H9 (cell line): ENCODE measurements at regions not wholly inside any gene's neighbourhood (a gene's known extent, or its start where the extent isn't known, plus 50 kb on each side); places are given as distances from the start of the nearest gene placed in this dataset.

Experiments
- DNase-seq: peaks from one replicate; pipeline ENCODE4 v3.0.0-alpha.2; 2017
- H2AFZ ChIP-seq: one replicate; pipeline ENCODE4 v1.6.1; 2013; ENCODE audit warnings: mild to moderate bottlenecking, low read length, control low read depth, moderate library complexity
- H2AK5ac ChIP-seq: 2 replicates; pipeline ENCODE4 v1.6.1; 2013; ENCODE audit warnings: low read length, control low read depth, mixed read lengths; ENCODE audit not compliant: insufficient read length
- H2BK120ac ChIP-seq: one replicate; pipeline ENCODE4 v1.6.1; 2013; ENCODE audit warnings: low read depth, mild to moderate bottlenecking, low read length, control low read depth, inconsistent platforms; ENCODE audit not compliant: poor library complexity, severe bottlenecking
- H2BK12ac ChIP-seq: 2 replicates; pipeline ENCODE4 v1.6.1; 2013; ENCODE audit warnings: low read length, control low read depth, mixed read lengths, low read depth; ENCODE audit not compliant: insufficient read length
- H2BK15ac ChIP-seq: 2 replicates; pipeline ENCODE4 v1.6.1; 2013; ENCODE audit warnings: low read depth, low read length, control low read depth
- H2BK20ac ChIP-seq: one replicate; pipeline ENCODE4 v1.6.1; 2013; ENCODE audit warnings: low read depth, mild to moderate bottlenecking, low read length, control low read depth, inconsistent platforms; ENCODE audit not compliant: poor library complexity, severe bottlenecking
- H2BK5ac ChIP-seq: 2 replicates; pipeline ENCODE4 v1.6.1; 2013; ENCODE audit warnings: low read length, control low read depth, mixed read lengths; ENCODE audit not compliant: insufficient read length
- H3K14ac ChIP-seq: 2 replicates; pipeline ENCODE4 v1.6.1; 2013; ENCODE audit warnings: low read length, control low read depth; ENCODE audit not compliant: insufficient read depth
- H3K18ac ChIP-seq: 2 replicates; pipeline ENCODE4 v1.6.1; 2013; ENCODE audit warnings: low read depth, mild to moderate bottlenecking, mixed read lengths, low read length, control low read depth; ENCODE audit not compliant: insufficient read length
- H3K23ac ChIP-seq: 2 replicates; pipeline ENCODE4 v1.6.1; 2013; ENCODE audit warnings: low read length, control low read depth, mixed read lengths, low read depth; ENCODE audit not compliant: insufficient read length
- H3K23me2 ChIP-seq: 2 replicates; pipeline ENCODE4 v1.6.1; 2013; ENCODE audit warnings: low read depth, mild to moderate bottlenecking, mixed read lengths, low read length, control low read depth; ENCODE audit not compliant: insufficient read length, poor library complexity, severe bottlenecking
- H3K27ac ChIP-seq: 2 replicates; pipeline ENCODE4 v1.5.1; 2013; ENCODE audit warnings: low read length, control low read depth, mixed read lengths, low read depth; ENCODE audit not compliant: insufficient read length
- H3K27me3 ChIP-seq: 2 replicates; pipeline ENCODE4 v1.6.1; 2013; ENCODE audit warnings: low read length, control low read depth, inconsistent platforms; ENCODE audit not compliant: insufficient read depth
- H3K4ac ChIP-seq: 2 replicates; pipeline ENCODE4 v1.6.1; 2013; ENCODE audit warnings: low read depth, mild to moderate bottlenecking, control low read depth, inconsistent platforms, low read length, moderate library complexity
- H3K4me1 ChIP-seq: 2 replicates; pipeline ENCODE4 v1.6.1; 2013; ENCODE audit warnings: low read length, control low read depth, inconsistent platforms; ENCODE audit not compliant: insufficient read depth
- H3K4me2 ChIP-seq: 2 replicates; pipeline ENCODE4 v1.6.1; 2013; ENCODE audit warnings: low read length, control low read depth, mixed read lengths; ENCODE audit not compliant: insufficient read length, insufficient read depth
- H3K56ac ChIP-seq: 2 replicates; pipeline ENCODE4 v1.6.1; 2013; ENCODE audit warnings: low read depth, mild to moderate bottlenecking, mixed read lengths, low read length, control low read depth; ENCODE audit not compliant: insufficient read length
- H3K79me1 ChIP-seq: 2 replicates; pipeline ENCODE4 v1.6.1; 2013; ENCODE audit warnings: low read depth, mild to moderate bottlenecking, moderate library complexity, low read length, control low read depth, inconsistent platforms; ENCODE audit not compliant: insufficient read depth, poor library complexity, severe bottlenecking
- H3K79me2 ChIP-seq: 2 replicates; pipeline ENCODE4 v1.6.1; 2013; ENCODE audit warnings: low read length, control low read depth, inconsistent platforms; ENCODE audit not compliant: insufficient read depth
- H3K9ac ChIP-seq: 2 replicates; pipeline ENCODE4 v1.6.1; 2013; ENCODE audit warnings: low read length, control low read depth, mixed read lengths; ENCODE audit not compliant: insufficient read length; ENCODE audit errors: extremely low read depth
- H3K9me3 ChIP-seq: one replicate; pipeline ENCODE4 v1.6.1; 2013; ENCODE audit warnings: low read depth, low read length, inconsistent platforms; ENCODE audit not compliant: control insufficient read depth
- H3T11ph ChIP-seq: one replicate; pipeline ENCODE4 v1.6.1; 2013; ENCODE audit warnings: mild to moderate bottlenecking, low read length, control low read depth, inconsistent platforms
- H4K20me1 ChIP-seq: one replicate; pipeline ENCODE4 v1.6.1; 2013; ENCODE audit not compliant: control insufficient read depth, insufficient read length, insufficient read depth
- H4K5ac ChIP-seq: 2 replicates; pipeline ENCODE4 v1.6.1; 2013; ENCODE audit warnings: low read depth, mild to moderate bottlenecking, mixed read lengths, low read length, control low read depth; ENCODE audit not compliant: insufficient read length
- H4K8ac ChIP-seq: replicated peaks from 2 replicates; pipeline ENCODE4 v1.6.1; 2013; ENCODE audit warnings: low read length, control low read depth, mixed read lengths, low read depth; ENCODE audit not compliant: insufficient read length
- H4K91ac ChIP-seq: 2 replicates; pipeline ENCODE4 v1.6.1; 2013; ENCODE audit warnings: low read depth, mild to moderate bottlenecking, moderate library complexity, mixed read lengths, low read length, control low read depth; ENCODE audit not compliant: insufficient read length
- H3K27ac Mint-ChIP-seq, 3 experiments: 2 replicates in 2 of 3; 3 replicates in 1 of 3; pipeline ENCODE4 v1.8.0; 2020 to 2021; ENCODE audit warnings: mixed read lengths in 3 of 3, mild to moderate bottlenecking in 1 of 3, moderate library complexity in 1 of 3
- H3K27me3 Mint-ChIP-seq: 2 replicates; pipeline ENCODE4 v1.8.0; 2021; ENCODE audit warnings: low read depth, mild to moderate bottlenecking, moderate library complexity, mixed read lengths
- H3K36me3 Mint-ChIP-seq, 3 experiments: 2 replicates in 2 of 3; 3 replicates in 1 of 3; pipeline ENCODE4 v1.8.0; 2020 to 2021; ENCODE audit warnings: low read depth in 3 of 3, mixed read lengths in 3 of 3; ENCODE audit not compliant: insufficient read depth in 1 of 3
- H3K4me1 Mint-ChIP-seq, 2 experiments: 2 replicates each; pipeline ENCODE4 v1.8.0; 2020; ENCODE audit warnings: mixed read lengths in 2 of 2
- H3K4me3 Mint-ChIP-seq, 2 experiments: 2 replicates in 1 of 2; 3 replicates in 1 of 2; pipeline ENCODE4 v1.8.0; 2020 to 2021; ENCODE audit warnings: mild to moderate bottlenecking in 2 of 2, mixed read lengths in 2 of 2, moderate library complexity in 1 of 2
- H3K9me3 Mint-ChIP-seq, 2 experiments: 2 replicates in 1 of 2; 3 replicates in 1 of 2; pipeline ENCODE4 v1.8.0; 2020; ENCODE audit warnings: mild to moderate bottlenecking in 2 of 2, mixed read lengths in 2 of 2, moderate library complexity in 1 of 2
- CTCF ChIP-seq: fragments of 200-600 bp; sonication (generic); conservative IDR thresholded peaks from 3 replicates; pipeline ENCODE4 v1.8.0; 2021; ENCODE audit warnings: antibody characterized with exemption, mild to moderate bottlenecking
- WGBS: extraction: QIAGEN DNeasy Blood & Tissue Kit; methylation state at CpG from one replicate; pipeline ENCODE4 v1.1.7; 2013; ENCODE audit warnings: missing lambda C conversion rate, low lambda C conversion rate, mixed read lengths; ENCODE audit not compliant: insufficient read length; ENCODE audit errors: extremely low coverage; 5-methylcytosine and 5-hydroxymethylcytosine counted together

GRCh38 chr11:27263986-27264385 is 99.0 kb downstream of the CCDC34 start:
- Histone ChIP-seq H3K56ac (no peak overlapping the region), H2BK5ac (no peak overlapping the region), H3K4ac (no peak overlapping the region), H3K79me1 (no peaks in the 10 kb centered on the region), H3K9me3 (no peaks in the 10 kb centered on the region), H3T11ph (no peak overlapping the region), H4K8ac (no peak overlapping the region), H3K9ac (no peak overlapping the region), H3K18ac (no peak overlapping the region), H3K23ac (no peak overlapping the region), H4K20me1 (no peaks in the 10 kb centered on the region), H3K4me2 (no peak overlapping the region), H3K27me3 (no peaks in the 10 kb centered on the region), H3K14ac (no peak overlapping the region), H4K5ac (no peak overlapping the region), H2AFZ (no peak overlapping the region), H2BK20ac (no peak overlapping the region), H3K23me2 (no peaks in the 10 kb centered on the region), H3K79me2 (no peaks in the 10 kb centered on the region), H2BK120ac (no peak overlapping the region), H2BK15ac (no peak overlapping the region), H2BK12ac (no peak overlapping the region), H3K4me1 (no peaks in the 10 kb centered on the region), H4K91ac (no peak overlapping the region), H3K27ac (no peak overlapping the region), H2AK5ac (no peak overlapping the region)
- Mint-ChIP-seq H3K27me3 (peaks cover 3% of the 10 kb centered on the region; the same call in 1 of the 2 replicates), H3K9me3 (no peaks in the 10 kb centered on the region; a peak in 1 of 5 replicates), H3K27ac (no peak overlapping the region), H3K4me3 (no peak overlapping the region), H3K36me3 (no peaks in the 10 kb centered on the region; a peak in 2 of 7 replicates), H3K4me1 (peaks cover 3 to 4% of the 10 kb centered on the region in 2 experiments; a peak in 3 of 4 replicates)
- no peak for TF ChIP-seq CTCF
- no CpG with 5 or more reads among the region's 3 CpGs for WGBS
- DNase-seq = no peak
